HL-60 (cell line): ENCODE measurements at regions not wholly inside any gene's neighbourhood (a gene's known extent, or its start where the extent isn't known, plus 50 kb on each side); places are given as distances from the start of the nearest gene placed in this dataset.

Source experiments
- DNase-seq, 2 experiments: peaks; one replicate each; pipeline ENCODE4 v3.0.0-alpha.2; 2010 to 2020; ENCODE audit warnings: low read depth in 1 of 2, low spot score in 1 of 2
- H3K27ac ChIP-seq: fragments of 250-450 bp; sonication (Bioruptor Pico); replicated peaks from 2 replicates; pipeline ENCODE4 v1.5.1; 2020; ENCODE audit warnings: mild to moderate bottlenecking, moderate library complexity
- H3K27me3 ChIP-seq: fragments of 250-450 bp; sonication (Bioruptor Pico); 2 replicates; pipeline ENCODE4 v1.5.1; 2021; ENCODE audit warnings: mild to moderate bottlenecking, moderate library complexity; ENCODE audit not compliant: insufficient read depth, poor library complexity, severe bottlenecking
- H3K4me3 ChIP-seq: replicated peaks from 2 replicates; pipeline ENCODE4 v1.5.1; 2011; ENCODE audit warnings: mild to moderate bottlenecking, control low read depth, low read length; ENCODE audit not compliant: insufficient read depth
- GABPA ChIP-seq: IDR thresholded peaks from 2 replicates; pipeline ENCODE4 v1.6.1; 2012; ENCODE audit warnings: low read depth
- POLR2AphosphoS5 ChIP-seq: IDR thresholded peaks from 2 replicates; pipeline ENCODE4 v1.6.1; 2012; ENCODE audit warnings: low read depth
- SPI1 ChIP-seq: IDR thresholded peaks from 2 replicates; pipeline ENCODE4 v1.6.1; 2012; ENCODE audit warnings: low read depth, mild to moderate bottlenecking, borderline replicate concordance
- TF ChIP-seq, protein P1 (sequence below): IDR thresholded peaks from one replicate; pipeline ENCODE4 v1.5.1; 2011; ENCODE audit warnings: low read length, control low read depth, inconsistent platforms; ENCODE audit not compliant: insufficient read depth
- TF ChIP-seq, protein P2 (sequence below): IDR thresholded peaks from 2 replicates; pipeline ENCODE4 v1.6.1; 2012; ENCODE audit warnings: low read depth; ENCODE audit not compliant: insufficient replicate concordance

DNA sequence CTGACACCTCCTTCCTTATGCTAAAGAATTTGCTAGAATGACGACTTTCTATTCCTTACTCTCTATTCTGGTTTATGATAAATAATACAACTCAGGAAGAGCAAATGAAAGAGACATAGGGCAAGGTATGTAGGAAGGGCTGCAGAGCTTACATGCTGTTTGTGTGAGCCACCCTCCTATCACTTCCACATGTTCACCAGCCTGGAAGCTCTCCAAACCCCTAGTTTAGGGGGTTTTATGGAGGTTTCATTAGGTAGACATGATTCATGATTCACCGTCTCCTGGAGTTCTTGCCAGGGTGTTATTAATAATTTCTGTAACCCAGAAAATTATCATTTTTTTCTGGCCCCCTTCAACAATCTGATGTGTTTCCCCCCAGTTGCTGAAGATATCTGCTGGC is 172.1 kb upstream of the COL8A1 start:
- no peak for DNase-seq
- TF ChIP-seq, protein P1, sequence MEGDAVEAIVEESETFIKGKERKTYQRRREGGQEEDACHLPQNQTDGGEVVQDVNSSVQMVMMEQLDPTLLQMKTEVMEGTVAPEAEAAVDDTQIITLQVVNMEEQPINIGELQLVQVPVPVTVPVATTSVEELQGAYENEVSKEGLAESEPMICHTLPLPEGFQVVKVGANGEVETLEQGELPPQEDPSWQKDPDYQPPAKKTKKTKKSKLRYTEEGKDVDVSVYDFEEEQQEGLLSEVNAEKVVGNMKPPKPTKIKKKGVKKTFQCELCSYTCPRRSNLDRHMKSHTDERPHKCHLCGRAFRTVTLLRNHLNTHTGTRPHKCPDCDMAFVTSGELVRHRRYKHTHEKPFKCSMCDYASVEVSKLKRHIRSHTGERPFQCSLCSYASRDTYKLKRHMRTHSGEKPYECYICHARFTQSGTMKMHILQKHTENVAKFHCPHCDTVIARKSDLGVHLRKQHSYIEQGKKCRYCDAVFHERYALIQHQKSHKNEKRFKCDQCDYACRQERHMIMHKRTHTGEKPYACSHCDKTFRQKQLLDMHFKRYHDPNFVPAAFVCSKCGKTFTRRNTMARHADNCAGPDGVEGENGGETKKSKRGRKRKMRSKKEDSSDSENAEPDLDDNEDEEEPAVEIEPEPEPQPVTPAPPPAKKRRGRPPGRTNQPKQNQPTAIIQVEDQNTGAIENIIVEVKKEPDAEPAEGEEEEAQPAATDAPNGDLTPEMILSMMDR = no peak
- no peak for TF ChIP-seq GABPA
- TF ChIP-seq, protein P2, sequence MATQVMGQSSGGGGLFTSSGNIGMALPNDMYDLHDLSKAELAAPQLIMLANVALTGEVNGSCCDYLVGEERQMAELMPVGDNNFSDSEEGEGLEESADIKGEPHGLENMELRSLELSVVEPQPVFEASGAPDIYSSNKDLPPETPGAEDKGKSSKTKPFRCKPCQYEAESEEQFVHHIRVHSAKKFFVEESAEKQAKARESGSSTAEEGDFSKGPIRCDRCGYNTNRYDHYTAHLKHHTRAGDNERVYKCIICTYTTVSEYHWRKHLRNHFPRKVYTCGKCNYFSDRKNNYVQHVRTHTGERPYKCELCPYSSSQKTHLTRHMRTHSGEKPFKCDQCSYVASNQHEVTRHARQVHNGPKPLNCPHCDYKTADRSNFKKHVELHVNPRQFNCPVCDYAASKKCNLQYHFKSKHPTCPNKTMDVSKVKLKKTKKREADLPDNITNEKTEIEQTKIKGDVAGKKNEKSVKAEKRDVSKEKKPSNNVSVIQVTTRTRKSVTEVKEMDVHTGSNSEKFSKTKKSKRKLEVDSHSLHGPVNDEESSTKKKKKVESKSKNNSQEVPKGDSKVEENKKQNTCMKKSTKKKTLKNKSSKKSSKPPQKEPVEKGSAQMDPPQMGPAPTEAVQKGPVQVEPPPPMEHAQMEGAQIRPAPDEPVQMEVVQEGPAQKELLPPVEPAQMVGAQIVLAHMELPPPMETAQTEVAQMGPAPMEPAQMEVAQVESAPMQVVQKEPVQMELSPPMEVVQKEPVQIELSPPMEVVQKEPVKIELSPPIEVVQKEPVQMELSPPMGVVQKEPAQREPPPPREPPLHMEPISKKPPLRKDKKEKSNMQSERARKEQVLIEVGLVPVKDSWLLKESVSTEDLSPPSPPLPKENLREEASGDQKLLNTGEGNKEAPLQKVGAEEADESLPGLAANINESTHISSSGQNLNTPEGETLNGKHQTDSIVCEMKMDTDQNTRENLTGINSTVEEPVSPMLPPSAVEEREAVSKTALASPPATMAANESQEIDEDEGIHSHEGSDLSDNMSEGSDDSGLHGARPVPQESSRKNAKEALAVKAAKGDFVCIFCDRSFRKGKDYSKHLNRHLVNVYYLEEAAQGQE = no peak
- no peak for TF ChIP-seq POLR2AphosphoS5
- TF ChIP-seq SPI1 = no peak
- no peak overlapping the region for H3K27ac ChIP-seq
- H3K4me3 ChIP-seq = no peak overlapping the region
- no peaks in the 10 kb centered on the region for H3K27me3 ChIP-seq

GRCh38 chr3:99458013-99458412 is 180.4 kb upstream of the COL8A1 start:
- TF ChIP-seq, protein P2 = no peak
- TF ChIP-seq POLR2AphosphoS5 (no peak), SPI1 (no peak), GABPA (no peak)
- TF ChIP-seq, protein P1 = no peak
- Histone ChIP-seq H3K4me3 (no peak overlapping the region), H3K27ac (no peak overlapping the region), H3K27me3 (no peaks in the 10 kb centered on the region)
- DNase-seq = no peak

DNA sequence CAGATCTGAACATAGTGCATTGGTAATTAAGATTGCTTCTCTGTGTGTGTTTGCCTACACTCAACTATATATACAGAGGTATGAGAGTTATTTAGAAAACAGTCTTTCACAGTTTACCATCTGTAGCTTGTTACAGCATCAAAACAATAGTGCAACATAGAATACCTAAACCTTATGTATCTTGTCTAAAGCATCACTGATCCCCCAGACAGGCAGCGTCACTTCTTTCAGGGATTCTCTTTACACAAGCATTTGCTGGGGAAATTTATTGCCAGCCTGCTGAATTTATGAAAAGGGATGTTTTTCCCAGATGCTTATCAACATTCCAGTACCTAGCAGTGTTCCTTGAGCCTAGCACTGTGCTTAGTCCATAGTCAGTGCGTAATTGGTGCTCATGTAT is 195.8 kb upstream of the COL8A1 start:
- no peaks in the 10 kb centered on the region for H3K27me3 ChIP-seq
- H3K27ac ChIP-seq = no peak overlapping the region
- no peak for DNase-seq
- TF ChIP-seq, protein P1 = no peak
- TF ChIP-seq, protein P2 = no peak
- TF ChIP-seq SPI1 (no peak), POLR2AphosphoS5 (no peak), GABPA (no peak)
- H3K4me3 ChIP-seq = no peak overlapping the region
